ENCODE measurements at regions not wholly inside any gene's neighbourhood (a gene's known extent, or its start where the extent isn't known, plus 50 kb on each side); places are given as distances from the start of the nearest gene placed in this dataset.
A peak's percentile ranks its signal among the peaks of the same experiment; 100 is the strongest.

GRCh38 chr18:8982416-8983183 is 119.9 kb upstream of the NDUFV2 start:
- 53% methylated on average over 13 of the region's 13 CpGs for WGBS
- Histone ChIP-seq H3K9ac (ENCODE audit: low read depth in 1 of 2, low read length in 2 of 2) (no peak overlapping the region), H3K27me3 (ENCODE audit: control insufficient read depth in 4 of 4, insufficient read depth in 4 of 4, low read length in 3 of 4) (no peaks in the 10 kb centered on the region), H3K36me3 (ENCODE audit: control insufficient read depth in 4 of 4, insufficient read depth in 3 of 4, low read depth in 1 of 4, low read length in 3 of 4) (no peaks in the 10 kb centered on the region), H3K4me1 (ENCODE audit: control insufficient read depth in 4 of 4, insufficient read depth in 4 of 4, low read length in 3 of 4) (no peaks in the 10 kb centered on the region), H3K4me3 (ENCODE audit: low read depth in 1 of 3, low read length in 3 of 3) (no peak overlapping the region), H3K27ac (ENCODE audit: low read depth in 1 of 2, low read length in 2 of 2) (no peak overlapping the region), H3K9me3 (ENCODE audit: control insufficient read depth in 4 of 4, low read length in 3 of 4) (no peaks in the 10 kb centered on the region)
- no peak for DNase-seq (ENCODE audit: low spot score)
- peak; percentile 25 for TF ChIP-seq FOXA2 (IDR thresholded peaks at IDR 0.05)
- TF ChIP-seq ATF3 (IDR thresholded peaks at IDR 0.05): no peak
- TF ChIP-seq EGR1 (IDR thresholded peaks at IDR 0.05; ENCODE audit: low read depth in 2 of 2): no peak
- no peak for TF ChIP-seq YY1 (IDR thresholded peaks at IDR 0.05)
- no peak for TF ChIP-seq NR2F2 (IDR thresholded peaks at IDR 0.05)
- no peak for TF ChIP-seq FOXA1 (IDR thresholded peaks at IDR 0.05)
- no peak for TF ChIP-seq ZBTB33 (IDR thresholded peaks at IDR 0.05)
- TF ChIP-seq RAD21 (IDR thresholded peaks at IDR 0.05): peak; percentile 90 to 92
- TF ChIP-seq CTCF (IDR thresholded peaks at IDR 0.05; ENCODE audit: low read depth, low read length, missing input control): peak; percentile 59

- TF ChIP-seq REST (IDR thresholded peaks at IDR 0.05) (no peak), RXRA (IDR thresholded peaks at IDR 0.05) (no peak), EGR1 (IDR thresholded peaks at IDR 0.05; ENCODE audit: low read depth in 2 of 2) (no peak), RAD21 (IDR thresholded peaks at IDR 0.05) (no peak), SP1 (IDR thresholded peaks at IDR 0.05) (no peak), FOXA2 (IDR thresholded peaks at IDR 0.05) (no peak)
- 76% methylated on average over 1 of the region's 1 CpG for WGBS
- Histone ChIP-seq H3K4me3 (ENCODE audit: low read depth in 1 of 3, low read length in 3 of 3) (no peak overlapping the region), H3K27ac (ENCODE audit: low read depth in 1 of 2, low read length in 2 of 2) (no peak overlapping the region), H3K9ac (ENCODE audit: low read depth in 1 of 2, low read length in 2 of 2) (no peak overlapping the region), H3K9me3 (ENCODE audit: control insufficient read depth in 4 of 4, low read length in 3 of 4) (no peaks in the 10 kb centered on the region), H3K27me3 (ENCODE audit: control insufficient read depth in 4 of 4, insufficient read depth in 4 of 4, low read length in 3 of 4) (no peaks in the 10 kb centered on the region), H3K4me1 (ENCODE audit: control insufficient read depth in 4 of 4, insufficient read depth in 4 of 4, low read length in 3 of 4) (peaks cover 0 to under 1% (median 0%) of the 10 kb centered on the region in 4 donors), H3K36me3 (ENCODE audit: control insufficient read depth in 4 of 4, insufficient read depth in 3 of 4, low read depth in 1 of 4, low read length in 3 of 4) (no peaks in the 10 kb centered on the region)
- DNase-seq (ENCODE audit: low spot score): no peak
These were observed 119.3 kb upstream of the NDUFV2 start for GRCh38 chr18:8983195-8983594.
